ENCODE measurements at regions not wholly inside any gene's neighbourhood (a gene's known extent, or its start where the extent isn't known, plus 50 kb on each side); places are given as distances from the start of the nearest gene placed in this dataset.

DNA sequence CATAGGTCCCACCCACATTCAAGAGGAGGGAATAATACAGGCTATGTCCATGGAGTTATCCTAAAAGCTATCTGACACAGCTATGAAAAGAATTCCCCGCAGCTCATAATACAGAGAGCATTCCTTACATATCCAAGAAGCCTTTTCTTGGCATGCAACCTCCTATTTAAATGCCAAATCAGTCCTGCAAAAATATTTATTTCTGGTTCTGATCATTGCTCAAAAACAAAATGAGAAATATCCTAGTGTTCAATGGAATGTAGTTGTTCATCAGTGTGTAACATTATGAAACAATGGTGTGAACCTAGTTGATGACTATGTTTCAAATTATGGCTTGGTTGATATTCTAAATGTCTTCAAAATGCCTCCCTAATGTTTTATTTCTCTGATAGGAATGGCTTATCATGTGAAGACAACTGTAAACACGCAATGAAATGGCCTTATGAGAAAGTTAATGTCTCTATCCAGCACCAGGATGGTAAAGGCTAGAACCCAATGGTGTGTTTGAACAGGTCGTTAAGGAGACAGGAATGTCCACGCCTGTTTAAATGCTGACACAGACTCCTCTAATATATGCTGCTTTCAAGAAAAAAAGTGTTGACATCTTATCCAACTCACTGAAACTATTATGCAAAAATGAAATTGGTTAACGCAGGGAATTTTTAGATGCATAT, 126.7 kb upstream of the CDH6 start:
- no peak for TF ChIP-seq POLR2AphosphoS5 (IDR thresholded peaks at IDR 0.05)
- TF ChIP-seq, protein P1, sequence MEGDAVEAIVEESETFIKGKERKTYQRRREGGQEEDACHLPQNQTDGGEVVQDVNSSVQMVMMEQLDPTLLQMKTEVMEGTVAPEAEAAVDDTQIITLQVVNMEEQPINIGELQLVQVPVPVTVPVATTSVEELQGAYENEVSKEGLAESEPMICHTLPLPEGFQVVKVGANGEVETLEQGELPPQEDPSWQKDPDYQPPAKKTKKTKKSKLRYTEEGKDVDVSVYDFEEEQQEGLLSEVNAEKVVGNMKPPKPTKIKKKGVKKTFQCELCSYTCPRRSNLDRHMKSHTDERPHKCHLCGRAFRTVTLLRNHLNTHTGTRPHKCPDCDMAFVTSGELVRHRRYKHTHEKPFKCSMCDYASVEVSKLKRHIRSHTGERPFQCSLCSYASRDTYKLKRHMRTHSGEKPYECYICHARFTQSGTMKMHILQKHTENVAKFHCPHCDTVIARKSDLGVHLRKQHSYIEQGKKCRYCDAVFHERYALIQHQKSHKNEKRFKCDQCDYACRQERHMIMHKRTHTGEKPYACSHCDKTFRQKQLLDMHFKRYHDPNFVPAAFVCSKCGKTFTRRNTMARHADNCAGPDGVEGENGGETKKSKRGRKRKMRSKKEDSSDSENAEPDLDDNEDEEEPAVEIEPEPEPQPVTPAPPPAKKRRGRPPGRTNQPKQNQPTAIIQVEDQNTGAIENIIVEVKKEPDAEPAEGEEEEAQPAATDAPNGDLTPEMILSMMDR (IDR thresholded peaks at IDR 0.05), result no peak
